HUES6 (cell line): ENCODE measurements at regions not wholly inside any gene's neighbourhood (a gene's known extent, or its start where the extent isn't known, plus 50 kb on each side); places are given as distances from the start of the nearest gene placed in this dataset.

ENCODE experiments used
- H3K27ac ChIP-seq: 2 replicates; pipeline ENCODE4 v1.7.0; 2013; ENCODE audit warnings: low read depth, mild to moderate bottlenecking, low read length, inconsistent platforms
- H3K27me3 ChIP-seq: 2 replicates; pipeline ENCODE4 v1.6.1; 2013; ENCODE audit warnings: low read length; ENCODE audit not compliant: control insufficient read depth, insufficient read depth
- H3K36me3 ChIP-seq: 2 replicates; pipeline ENCODE4 v1.6.1; 2013; ENCODE audit warnings: low read length; ENCODE audit not compliant: control insufficient read depth, insufficient read depth
- H3K4me1 ChIP-seq: 2 replicates; pipeline ENCODE4 v1.6.1; 2013; ENCODE audit warnings: low read length; ENCODE audit not compliant: control insufficient read depth, insufficient read depth
- H3K4me3 ChIP-seq: 2 replicates; pipeline ENCODE4 v1.5.1; 2013; ENCODE audit warnings: low read depth, low read length
- H3K9ac ChIP-seq: one replicate; pipeline ENCODE4 v1.6.1; 2013; ENCODE audit warnings: mild to moderate bottlenecking, low read length
- H3K9me3 ChIP-seq: 2 replicates; pipeline ENCODE4 v1.6.1; 2013; ENCODE audit warnings: low read depth, low read length; ENCODE audit not compliant: control insufficient read depth, insufficient read depth

DNA sequence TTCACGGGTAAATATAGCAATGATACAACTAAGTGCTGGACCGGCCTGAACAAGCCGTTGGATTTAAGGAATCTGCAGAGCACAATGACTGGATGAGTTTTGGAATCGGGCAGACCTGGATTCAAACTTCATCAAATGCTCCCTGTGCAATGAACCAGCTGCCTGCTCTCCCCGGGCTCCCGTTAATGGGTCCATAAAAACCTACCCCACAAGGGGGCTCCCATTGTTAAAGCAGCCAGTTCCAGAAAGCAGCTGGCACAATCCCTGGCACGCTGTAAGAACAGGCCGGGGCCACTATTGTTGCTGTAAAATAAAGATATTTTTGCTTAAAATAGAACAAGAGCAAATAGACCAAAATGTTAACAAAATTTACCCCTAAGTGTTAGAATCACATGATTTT, 131.9 kb downstream of the C16orf95 start:
- H3K9ac ChIP-seq = no peak overlapping the region
- no peaks in the 10 kb centered on the region for H3K27me3 ChIP-seq
- no peaks in the 10 kb centered on the region for H3K36me3 ChIP-seq
- H3K27ac ChIP-seq = no peak overlapping the region
- H3K9me3 ChIP-seq = peaks cover 28% of the 10 kb centered on the region
- H3K4me1 ChIP-seq = peaks cover 13% of the 10 kb centered on the region
- no peak overlapping the region for H3K4me3 ChIP-seq

DNA sequence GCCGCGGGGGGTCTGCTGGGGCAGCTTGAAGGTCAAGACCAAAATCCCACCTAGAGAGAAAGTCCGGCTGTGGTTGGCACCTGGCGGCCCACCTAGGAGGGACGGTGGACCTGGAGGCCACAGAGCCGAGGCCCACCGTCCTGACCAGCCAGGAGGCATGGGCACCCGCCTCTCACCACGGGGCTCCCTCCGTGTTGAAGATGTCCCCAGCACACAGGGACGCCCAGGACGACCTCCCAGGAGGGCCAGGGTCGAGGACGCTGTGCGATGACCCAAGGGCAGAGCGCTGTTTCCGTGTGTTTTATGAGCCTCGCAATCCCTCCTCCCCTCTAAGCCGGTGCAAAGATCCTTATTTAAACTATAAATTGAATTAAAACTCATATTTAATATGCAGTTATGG, 131.2 kb downstream of the C16orf95 start:
- no peak overlapping the region for H3K9ac ChIP-seq
- no peaks in the 10 kb centered on the region for H3K27me3 ChIP-seq
- H3K9me3 ChIP-seq = peaks cover 32% of the 10 kb centered on the region
- peaks cover 13% of the 10 kb centered on the region for H3K4me1 ChIP-seq
- H3K4me3 ChIP-seq = no peak overlapping the region
- H3K36me3 ChIP-seq = no peaks in the 10 kb centered on the region
- no peak overlapping the region for H3K27ac ChIP-seq

DNA sequence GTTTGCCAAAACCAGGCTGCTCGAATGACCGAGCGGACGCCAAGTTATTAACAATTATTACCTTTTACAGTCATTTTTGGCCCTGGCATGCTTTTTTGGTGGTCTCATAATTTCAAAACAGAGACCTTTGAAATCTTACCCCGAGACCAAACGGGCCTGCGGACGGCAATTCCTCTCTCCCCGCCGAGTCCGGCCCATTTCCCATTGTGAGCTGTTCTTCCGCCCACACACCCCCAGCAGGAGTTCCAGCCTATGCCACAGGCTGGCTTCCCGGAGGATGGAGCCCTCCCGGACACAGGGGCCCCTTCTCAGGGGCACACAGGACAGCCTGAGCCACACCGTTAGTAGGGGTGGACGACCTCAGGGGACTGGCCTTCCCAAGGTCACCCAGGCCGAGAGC, 130.7 kb downstream of the C16orf95 start:
- Histone ChIP-seq H3K4me3 (no peak overlapping the region), H3K27ac (no peak overlapping the region)

DNA sequence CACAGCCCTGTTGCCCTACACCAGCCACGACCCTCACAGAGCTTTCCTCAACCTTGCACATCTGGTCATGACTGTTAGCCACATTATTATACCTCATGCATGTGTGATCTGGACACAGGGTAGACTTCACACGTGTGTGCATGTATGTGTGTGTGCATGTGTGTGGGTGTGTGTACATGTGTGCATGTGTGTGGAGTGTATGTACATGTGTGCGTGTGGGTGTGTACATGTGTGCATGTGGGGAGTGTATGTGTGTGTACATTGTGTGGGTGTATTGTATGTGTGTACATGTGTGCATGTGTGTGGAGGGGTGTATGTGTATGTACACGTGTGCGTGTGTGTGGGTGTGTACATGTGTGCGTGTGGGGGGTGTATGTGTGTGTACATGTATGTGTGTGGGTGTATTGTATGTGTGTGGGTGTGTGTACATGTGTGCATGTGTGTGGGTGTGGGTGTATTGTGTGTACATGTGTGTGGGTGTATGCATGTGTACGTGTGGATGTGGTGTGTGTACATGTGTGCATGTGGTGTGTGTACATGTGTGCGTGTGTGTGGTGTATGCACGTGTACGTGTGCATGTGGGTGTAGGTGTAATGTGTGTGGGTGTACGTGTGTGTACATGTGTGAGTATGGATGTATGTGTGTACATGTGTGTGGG, 130.2 kb downstream of the C16orf95 start:
- H3K27me3 ChIP-seq = no peaks in the 10 kb centered on the region
- H3K4me1 ChIP-seq = peaks cover 13% of the 10 kb centered on the region

More for the DNA sequence above, 130.7 kb downstream of the C16orf95 start:
- Histone ChIP-seq H3K9ac (no peak overlapping the region), H3K4me1 (peaks cover 13% of the 10 kb centered on the region), H3K9me3 (peaks cover 32% of the 10 kb centered on the region), H3K36me3 (no peaks in the 10 kb centered on the region), H3K27me3 (no peaks in the 10 kb centered on the region)

DNA sequence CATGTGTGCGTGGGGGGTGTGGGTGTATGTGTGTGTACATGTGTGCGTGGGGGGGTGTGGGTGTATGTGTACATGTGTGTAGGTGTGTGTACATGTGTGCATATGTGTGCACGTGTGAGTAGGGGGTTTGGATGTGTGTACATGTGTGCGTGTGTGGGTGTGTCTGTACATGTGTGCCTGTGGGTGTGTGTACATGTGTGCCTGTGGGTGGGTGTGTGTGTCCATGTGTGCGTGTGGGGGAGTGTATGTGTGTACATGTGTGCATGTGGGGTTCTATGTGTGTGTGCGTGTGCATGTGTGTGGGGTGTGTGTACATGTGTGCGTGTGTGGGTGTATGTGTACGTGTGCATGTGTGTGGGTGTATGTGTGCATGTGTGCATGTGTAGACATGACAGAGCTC, 129.1 kb downstream of the C16orf95 start:
- peaks cover 13% of the 10 kb centered on the region for H3K4me1 ChIP-seq
- H3K36me3 ChIP-seq = no peaks in the 10 kb centered on the region
- H3K9ac ChIP-seq = no peak overlapping the region
- no peaks in the 10 kb centered on the region for H3K27me3 ChIP-seq
- peaks cover 32% of the 10 kb centered on the region for H3K9me3 ChIP-seq
- no peak overlapping the region for H3K27ac ChIP-seq
- no peak overlapping the region for H3K4me3 ChIP-seq

More for the DNA sequence above, 130.2 kb downstream of the C16orf95 start:
- no peaks in the 10 kb centered on the region for H3K36me3 ChIP-seq
- H3K4me3 ChIP-seq = no peak overlapping the region
- H3K27ac ChIP-seq = no peak overlapping the region
- H3K9ac ChIP-seq = no peak overlapping the region
- peaks cover 32% of the 10 kb centered on the region for H3K9me3 ChIP-seq

DNA sequence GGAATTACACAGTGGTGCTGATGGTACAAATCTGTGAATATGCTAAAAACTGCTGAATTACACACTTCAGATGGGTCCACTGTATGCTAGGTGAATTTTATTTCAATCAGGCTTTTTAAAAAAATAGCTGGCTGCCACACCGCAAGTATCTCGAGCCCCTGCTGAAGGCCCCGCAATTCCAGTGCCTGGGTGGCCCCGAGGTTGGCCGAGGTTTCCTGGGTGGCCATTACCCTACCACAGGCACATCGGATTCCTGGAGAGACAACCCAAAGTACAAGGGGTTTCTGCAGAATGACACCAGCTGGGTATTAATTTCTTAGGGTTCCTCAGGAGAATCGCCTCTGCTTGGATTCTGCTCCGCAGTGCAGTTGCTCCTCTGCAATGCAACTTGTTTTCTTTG, 127.8 kb downstream of the C16orf95 start:
- peaks cover 32% of the 10 kb centered on the region for H3K9me3 ChIP-seq
- no peaks in the 10 kb centered on the region for H3K36me3 ChIP-seq
- H3K9ac ChIP-seq = no peak overlapping the region
- no peak overlapping the region for H3K4me3 ChIP-seq
- H3K27ac ChIP-seq = no peak overlapping the region
- H3K4me1 ChIP-seq = peaks cover 13% of the 10 kb centered on the region
- no peaks in the 10 kb centered on the region for H3K27me3 ChIP-seq

DNA sequence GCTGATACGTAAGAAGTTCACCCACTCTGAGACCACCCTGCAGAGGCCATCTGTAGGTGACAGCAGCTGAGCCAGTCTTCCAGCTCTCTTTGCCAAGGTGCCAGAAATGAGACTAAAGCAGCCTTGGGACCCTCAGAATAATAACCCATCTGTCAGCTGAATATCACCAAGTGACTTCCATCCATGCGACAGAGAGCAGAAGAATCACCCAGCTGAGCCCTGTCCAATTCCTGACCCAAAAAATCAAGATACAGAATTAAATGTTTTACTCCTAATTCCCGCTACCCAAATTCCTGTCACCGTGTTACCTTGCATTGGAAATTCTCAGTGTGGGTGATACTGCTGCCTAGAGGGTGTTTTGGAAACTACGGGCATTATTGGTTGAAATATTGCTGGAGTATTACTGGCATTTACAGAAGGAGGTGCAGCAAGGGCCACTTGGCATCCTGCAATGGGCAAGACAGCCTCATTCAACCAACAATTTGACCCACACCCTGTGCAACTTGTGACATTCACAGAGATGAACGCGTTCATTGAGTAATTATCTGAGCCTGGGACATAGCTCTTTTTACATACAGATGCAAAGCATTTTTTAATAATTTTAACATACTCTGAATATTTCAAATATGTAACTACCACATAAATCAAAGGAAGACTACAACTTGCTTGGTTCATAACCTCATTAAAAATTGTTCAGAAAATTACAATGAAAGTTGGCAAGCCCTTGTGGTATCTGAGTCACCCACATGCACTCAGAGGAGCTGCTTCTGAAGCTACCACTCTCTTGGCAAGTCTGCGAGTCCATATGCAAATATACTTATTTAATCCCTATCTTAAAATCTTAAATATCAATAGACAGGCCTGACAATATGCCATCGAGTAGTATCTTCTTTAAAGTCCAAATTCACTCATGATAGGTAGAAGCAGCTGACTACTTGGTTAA, 126.6 kb downstream of the C16orf95 start:
- peaks cover 12% of the 10 kb centered on the region for H3K4me1 ChIP-seq
- H3K36me3 ChIP-seq = no peaks in the 10 kb centered on the region
- no peaks in the 10 kb centered on the region for H3K27me3 ChIP-seq
- no peak overlapping the region for H3K27ac ChIP-seq
- H3K9ac ChIP-seq = no peak overlapping the region
- H3K9me3 ChIP-seq = peaks cover 32% of the 10 kb centered on the region
- no peak overlapping the region for H3K4me3 ChIP-seq

DNA sequence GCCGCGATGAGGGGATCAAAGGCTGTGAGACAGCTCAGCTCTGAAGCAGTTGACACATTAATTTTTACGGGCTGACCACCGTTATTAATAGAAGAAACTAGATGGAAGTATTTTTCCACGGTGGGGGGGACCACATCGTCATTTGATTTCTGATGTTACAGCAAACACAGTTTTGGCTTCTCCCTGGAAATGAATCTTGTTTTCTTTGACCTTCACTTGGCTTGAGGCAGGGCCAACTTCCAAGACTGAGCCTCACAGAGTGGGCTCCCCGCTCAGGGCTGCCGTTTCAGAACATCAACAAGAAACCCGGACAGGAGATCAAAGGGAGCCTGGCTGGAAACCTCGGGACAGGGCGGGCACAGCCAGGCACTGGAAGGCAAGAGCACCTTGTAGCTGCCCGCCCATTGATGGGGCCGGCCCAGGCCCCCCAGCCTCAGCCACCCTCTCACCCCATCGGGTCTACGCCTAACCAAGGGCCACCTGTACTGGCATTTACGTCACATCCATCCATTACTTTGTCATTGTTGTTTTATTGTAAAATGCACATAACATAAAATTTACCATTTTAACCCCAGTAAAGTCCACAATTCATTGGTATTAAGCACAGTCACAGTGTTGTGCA, 124.6 kb downstream of the C16orf95 start:
- no peak overlapping the region for H3K9ac ChIP-seq
- no peaks in the 10 kb centered on the region for H3K36me3 ChIP-seq
- H3K27ac ChIP-seq = no peak overlapping the region
- H3K9me3 ChIP-seq = peaks cover 24% of the 10 kb centered on the region
- no peaks in the 10 kb centered on the region for H3K27me3 ChIP-seq
- no peak overlapping the region for H3K4me3 ChIP-seq
- no peaks in the 10 kb centered on the region for H3K4me1 ChIP-seq

DNA sequence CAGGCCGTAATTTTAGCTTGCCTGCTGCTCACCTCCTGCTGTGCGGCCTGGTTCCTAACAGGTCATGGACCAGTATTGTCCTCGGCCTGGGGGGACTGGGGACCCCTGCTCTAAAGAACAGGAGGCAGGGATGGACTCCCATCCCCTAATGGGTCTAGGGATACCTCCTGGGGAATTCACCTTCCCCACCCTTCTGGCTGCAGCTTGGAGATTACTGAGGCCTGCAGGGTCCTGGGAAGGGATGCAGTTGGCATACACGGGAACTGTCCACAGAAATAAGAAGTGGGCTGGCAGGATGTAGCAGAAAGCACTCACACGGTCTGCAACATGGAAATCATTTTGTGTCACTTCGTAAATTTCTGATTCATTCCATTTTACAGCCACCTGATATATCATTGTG, 123.0 kb downstream of the C16orf95 start:
- H3K4me3 ChIP-seq = no peak overlapping the region
- no peaks in the 10 kb centered on the region for H3K36me3 ChIP-seq
- no peaks in the 10 kb centered on the region for H3K27me3 ChIP-seq
- H3K27ac ChIP-seq = no peak overlapping the region
- H3K9ac ChIP-seq = no peak overlapping the region
- peaks cover 9% of the 10 kb centered on the region for H3K4me1 ChIP-seq
- H3K9me3 ChIP-seq = peaks cover 13% of the 10 kb centered on the region

DNA sequence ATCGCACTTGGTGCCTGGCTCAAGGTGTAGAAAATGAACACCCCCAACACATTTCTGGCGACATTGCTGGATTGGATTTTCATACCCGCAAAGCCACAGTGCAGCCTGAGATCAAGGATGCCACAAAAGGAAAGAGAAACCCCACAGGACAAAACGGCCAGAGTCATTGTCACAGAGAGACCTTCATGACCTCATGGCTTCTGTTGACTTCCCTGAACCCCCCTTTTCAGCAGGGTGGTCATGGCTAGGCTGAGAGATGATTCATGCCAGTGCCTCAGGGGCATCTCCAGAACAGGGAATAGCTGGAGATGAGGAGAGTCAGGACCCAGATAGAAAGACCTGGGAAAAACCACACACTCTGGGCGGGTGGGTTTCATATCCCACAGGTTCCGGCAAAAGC, 122.0 kb downstream of the C16orf95 start:
- H3K27ac ChIP-seq = no peak overlapping the region
- no peak overlapping the region for H3K9ac ChIP-seq
- peaks cover 9% of the 10 kb centered on the region for H3K4me1 ChIP-seq
- H3K36me3 ChIP-seq = no peaks in the 10 kb centered on the region
- H3K9me3 ChIP-seq = peaks cover 6% of the 10 kb centered on the region
- no peak overlapping the region for H3K4me3 ChIP-seq
- no peaks in the 10 kb centered on the region for H3K27me3 ChIP-seq

DNA sequence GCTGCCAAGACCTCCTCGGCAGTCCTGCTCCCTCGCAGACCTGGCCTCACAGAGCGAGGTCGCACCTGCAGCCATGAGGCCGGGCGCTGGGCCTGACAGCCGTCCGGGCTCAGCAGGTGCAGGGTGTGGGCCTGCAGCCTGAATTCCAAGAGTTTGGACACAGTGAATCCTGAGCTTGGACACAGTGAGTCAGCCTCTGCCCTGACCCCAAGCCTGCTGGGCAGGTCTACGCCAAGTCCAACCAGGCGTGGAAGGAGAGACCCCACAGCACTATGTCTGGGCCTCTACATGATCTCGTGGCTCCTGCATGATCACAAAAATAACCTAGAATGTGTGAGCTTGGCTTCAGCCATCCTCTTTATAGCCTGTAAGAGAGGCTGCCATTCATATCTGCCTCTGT, 121.0 kb downstream of the C16orf95 start:
- H3K4me3 ChIP-seq = no peak overlapping the region
- peaks cover 9% of the 10 kb centered on the region for H3K4me1 ChIP-seq
- H3K9me3 ChIP-seq = no peaks in the 10 kb centered on the region
- no peaks in the 10 kb centered on the region for H3K36me3 ChIP-seq
- H3K27me3 ChIP-seq = no peaks in the 10 kb centered on the region
- no peak overlapping the region for H3K9ac ChIP-seq
- no peak overlapping the region for H3K27ac ChIP-seq
